ENCODE measurements at regions not wholly inside any gene's neighbourhood (a gene's known extent, or its start where the extent isn't known, plus 50 kb on each side); places are given as distances from the start of the nearest gene placed in this dataset.

GRCh38 chr18:34128436-34128835, 96.3 kb downstream of the NOL4 start:
- no peak for ATAC-seq
- H3K9me2 ChIP-seq (ENCODE audit: insufficient read depth), result no peaks in the 10 kb centered on the region
- H2AFZ ChIP-seq, result no peak overlapping the region
- no peaks in the 10 kb centered on the region for H3K36me3 Mint-ChIP-seq (ENCODE audit: low read depth)
- no peaks in the 10 kb centered on the region for H3K4me1 ChIP-seq (ENCODE audit: insufficient read depth)
- no peak overlapping the region for H3K4me3 ChIP-seq
- H3F3A ChIP-seq (replicated peaks; ENCODE audit: low read depth), result no peaks in the 10 kb centered on the region
- H3K27ac ChIP-seq (ENCODE audit: low read depth), result no peak overlapping the region
- no peaks in the 10 kb centered on the region for H3K27me3 Mint-ChIP-seq (ENCODE audit: insufficient read depth, low read depth, poor library complexity)
- H3K4me1 Mint-ChIP-seq, result no peaks in the 10 kb centered on the region
- TF ChIP-seq ZNF114 (CRISPR knock-in tag; IDR thresholded peaks at IDR 0.05) (no peak), EZH2phosphoT487 (IDR thresholded peaks at IDR 0.05; ENCODE audit: unreplicated experiment) (no peak), ZNF462 (CRISPR knock-in tag; IDR thresholded peaks at IDR 0.05) (no peak), JUNB (IDR thresholded peaks at IDR 0.05; ENCODE audit: unreplicated experiment) (no peak), CREB1 (CRISPR knock-in tag; IDR thresholded peaks at IDR 0.05; ENCODE audit: low read depth) (no peak), REST (IDR thresholded peaks at IDR 0.05; ENCODE audit: unreplicated experiment) (no peak), CTCF (conservative IDR thresholded peaks at IDR 0.05; ENCODE audit: low read depth in 2 of 2) (no peak), ZNF331 (CRISPR knock-in tag; IDR thresholded peaks at IDR 0.05; ENCODE audit: low read depth) (no peak), EZH2 (IDR thresholded peaks at IDR 0.05; ENCODE audit: low read depth, unreplicated experiment) (no peak), NANOG (IDR thresholded peaks at IDR 0.05; ENCODE audit: borderline replicate concordance) (no peak), POLR2AphosphoS5 (IDR thresholded peaks at IDR 0.05; ENCODE audit: low read depth) (no peak), STAT1 (IDR thresholded peaks at IDR 0.05; ENCODE audit: unreplicated experiment) (no peak)
- TF ChIP-seq, protein P1, sequence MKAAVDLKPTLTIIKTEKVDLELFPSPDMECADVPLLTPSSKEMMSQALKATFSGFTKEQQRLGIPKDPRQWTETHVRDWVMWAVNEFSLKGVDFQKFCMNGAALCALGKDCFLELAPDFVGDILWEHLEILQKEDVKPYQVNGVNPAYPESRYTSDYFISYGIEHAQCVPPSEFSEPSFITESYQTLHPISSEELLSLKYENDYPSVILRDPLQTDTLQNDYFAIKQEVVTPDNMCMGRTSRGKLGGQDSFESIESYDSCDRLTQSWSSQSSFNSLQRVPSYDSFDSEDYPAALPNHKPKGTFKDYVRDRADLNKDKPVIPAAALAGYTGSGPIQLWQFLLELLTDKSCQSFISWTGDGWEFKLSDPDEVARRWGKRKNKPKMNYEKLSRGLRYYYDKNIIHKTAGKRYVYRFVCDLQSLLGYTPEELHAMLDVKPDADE (IDR thresholded peaks at IDR 0.05), result no peak
- no peak overlapping the region for H3K4me2 ChIP-seq
- no peak overlapping the region; the same call in 1 of the 2 replicates for H3K27ac Mint-ChIP-seq
- no peaks in the 10 kb centered on the region for H4K20me1 ChIP-seq (replicated peaks; ENCODE audit: insufficient read depth)
- H3K4me3 Mint-ChIP-seq, result no peak overlapping the region
- H3K36me3 ChIP-seq (ENCODE audit: insufficient read depth), result no peaks in the 10 kb centered on the region
- no peaks in the 10 kb centered on the region for H3K79me2 ChIP-seq (replicated peaks; ENCODE audit: insufficient read depth)
- H3K9me3 Mint-ChIP-seq, result no peaks in the 10 kb centered on the region
- DNase-seq (ENCODE audit: low spot score), result no peak
- no peaks in the 10 kb centered on the region for H3K27me3 ChIP-seq (ENCODE audit: insufficient read depth)

All from GM23338 (cell line).